A549 (cell line): ENCODE measurements at regions not wholly inside any gene's neighbourhood (a gene's known extent, or its start where the extent isn't known, plus 50 kb on each side); places are given as distances from the start of the nearest gene placed in this dataset.

Experiments used
- ATAC-seq, 2 experiments: fragments of 200-7000 bp in 1 of 2; fragments of >200 bp in 1 of 2; cut with Nextera tagmentation in 1 of 2; cut with Tn5 transposase in 1 of 2; 3 replicates each; pipeline versions ENCODE4 v1.8.0 to v1.9.1; 2018 to 2020; ENCODE audit warnings: mild to moderate bottlenecking in 1 of 2, moderate library complexity in 1 of 2
- CTCF ChIA-PET: fragments of 300-600 bp; sonication (Branson Sonifier 250); formaldehyde crosslinking; extraction: SDS; loops from one replicate; lab custom pipeline; 2021; ENCODE audit warnings: antibody characterized with exemption, inconsistent platforms; lab: Yijun Ruan, JAX
- POLR2A ChIA-PET: fragments of 350-600 bp; formaldehyde crosslinking; extraction: SDS; loops from one replicate; lab custom pipeline; 2021; ENCODE audit warnings: antibody characterized with exemption, inconsistent platforms; lab: Yijun Ruan, JAX
- DNase-seq, 2 experiments: peaks; one replicate each; pipeline versions ENCODE4 v3.0.0 to v3.0.0-alpha.2; 2011 to 2016; ENCODE audit warnings: low read depth in 1 of 2, low spot score in 1 of 2
- FAIRE-seq: peaks from 2 replicates; lab custom pipeline; 2011; peaks lifted over from hg19 to GRCh38; lab: Jason Lieb, UNC
- H3K27ac ChIP-seq, 2 experiments: fragments of >200 bp; sonication (Bioruptor Twin); formaldehyde crosslinking; 3 replicates each; pipeline ENCODE4 v1.5.1; 2016 to 2017
- H3K4me1 ChIP-seq: fragments of >200 bp; sonication (Bioruptor Twin); formaldehyde crosslinking; 3 replicates; pipeline ENCODE4 v1.6.1; 2016
- H3K4me2 ChIP-seq: fragments of >200 bp; sonication (Bioruptor Twin); formaldehyde crosslinking; 3 replicates; pipeline ENCODE4 v1.6.1; 2016
- H3K4me3 ChIP-seq: fragments of >200 bp; sonication (Bioruptor Twin); formaldehyde crosslinking; 3 replicates; pipeline ENCODE4 v1.5.1; 2016
- H3K9me3 ChIP-seq: fragments of >200 bp; sonication (Bioruptor Twin); formaldehyde crosslinking; 3 replicates; pipeline ENCODE4 v1.6.1; 2016
- CHD2 ChIP-seq: fragments of 150-350 bp; IDR thresholded peaks from 2 replicates; pipeline ENCODE4 v1.6.1; 2014; ENCODE audit warnings: low read length; ENCODE audit not compliant: partially characterized antibody
- FOSB ChIP-seq: fragments of 250-450 bp; sonication (Bioruptor Pico); IDR thresholded peaks from 2 replicates; pipeline ENCODE4 v1.5.0; 2020; ENCODE audit warnings: mild to moderate bottlenecking, moderate library complexity
- HDAC2 ChIP-seq: fragments of 200-600 bp; sonication (generic); IDR thresholded peaks from 2 replicates; pipeline ENCODE4 v1.6.1; 2016
- HEYL ChIP-seq: fragments of 250-450 bp; sonication (Bioruptor Pico); IDR thresholded peaks from 2 replicates; pipeline ENCODE4 v1.8.0; 2021; ENCODE audit warnings: mild to moderate bottlenecking, moderate library complexity
- HOXA7 ChIP-seq: fragments of 250-450 bp; sonication (Bioruptor Pico); IDR thresholded peaks from 2 replicates; pipeline ENCODE4 v1.5.0; 2020; ENCODE audit warnings: mild to moderate bottlenecking, moderate library complexity
- HOXB13 ChIP-seq: fragments of 250-450 bp; sonication (Bioruptor Pico); IDR thresholded peaks from 2 replicates; pipeline ENCODE4 v1.5.0; 2020; ENCODE audit warnings: low read depth, mild to moderate bottlenecking, moderate library complexity
- HOXB5 ChIP-seq: fragments of 250-450 bp; sonication (Bioruptor Pico); IDR thresholded peaks from 2 replicates; pipeline ENCODE4 v1.5.0; 2020; ENCODE audit warnings: mild to moderate bottlenecking, moderate library complexity
- JUNB ChIP-seq: fragments of >200 bp; sonication (Bioruptor Twin); formaldehyde crosslinking; IDR thresholded peaks from 2 replicates; pipeline ENCODE4 v1.6.1; 2016
- KDM1A ChIP-seq: fragments of 200-600 bp; sonication (generic); IDR thresholded peaks from 2 replicates; pipeline ENCODE4 v1.6.1; 2016; ENCODE audit warnings: low read depth, mild to moderate bottlenecking
- MAZ ChIP-seq: fragments of 150-350 bp; IDR thresholded peaks from 2 replicates; pipeline ENCODE4 v1.6.1; 2014; ENCODE audit warnings: antibody characterized with exemption, low read depth, low read length, borderline replicate concordance
- NR3C1 ChIP-seq: fragments of >200 bp; sonication (Bioruptor Twin); formaldehyde crosslinking; IDR thresholded peaks from 3 replicates; pipeline ENCODE4 v1.6.1; 2017
- PHF8 ChIP-seq: fragments of 200-600 bp; sonication (generic); IDR thresholded peaks from 2 replicates; pipeline ENCODE4 v1.6.1; 2016; ENCODE audit warnings: low read depth, mild to moderate bottlenecking, antibody characterized with exemption, moderate library complexity, borderline replicate concordance
- POLR2A ChIP-seq: IDR thresholded peaks from 2 replicates; pipeline ENCODE4 v1.6.1; 2012; ENCODE audit warnings: mild to moderate bottlenecking, low read length
- RAD21 ChIP-seq, 2 experiments: fragments of >200 bp in 1 of 2; sonication (Bioruptor Twin) in 1 of 2; formaldehyde crosslinking in 1 of 2; IDR thresholded peaks in 1 of 2; conservative IDR thresholded peaks in 1 of 2; 2 replicates in 1 of 2; 3 replicates in 1 of 2; pipeline ENCODE4 v1.6.1; 2012 to 2018; ENCODE audit warnings: inconsistent platforms in 1 of 2
- RARB ChIP-seq: fragments of 250-450 bp; sonication (Bioruptor Pico); IDR thresholded peaks from 2 replicates; pipeline ENCODE4 v1.8.0; 2021; ENCODE audit warnings: mild to moderate bottlenecking, moderate library complexity
- RCOR1 ChIP-seq: fragments of 150-350 bp; IDR thresholded peaks from 2 replicates; pipeline ENCODE4 v1.6.1; 2014; ENCODE audit warnings: antibody characterized with exemption, low read length, low read depth
- RFX5 ChIP-seq: fragments of 450-650 bp; IDR thresholded peaks from 2 replicates; pipeline ENCODE4 v1.7.1; 2014; ENCODE audit warnings: antibody characterized with exemption, mild to moderate bottlenecking, moderate library complexity
- SMC3 ChIP-seq: fragments of >200 bp; sonication (Bioruptor Twin); formaldehyde crosslinking; IDR thresholded peaks from 3 replicates; pipeline ENCODE4 v1.6.1; 2018; ENCODE audit warnings: inconsistent platforms
- TFCP2L1 ChIP-seq: fragments of 250-450 bp; sonication (Bioruptor Pico); IDR thresholded peaks from 2 replicates; pipeline ENCODE4 v1.5.0; 2021; ENCODE audit warnings: mild to moderate bottlenecking
- ZNF302 ChIP-seq: fragments of 250-450 bp; sonication (Bioruptor Pico); IDR thresholded peaks from 2 replicates; pipeline ENCODE4 v1.9.0; 2021; ENCODE audit warnings: inconsistent platforms, mild to moderate bottlenecking, moderate library complexity
- WGBS: methylation state at CpG from one replicate; pipeline ENCODE4 v1.1.6; 2017; ENCODE audit errors: missing lambda C conversion rate; 5-methylcytosine and 5-hydroxymethylcytosine counted together
- TF ChIP-seq, protein P1 (sequence below): IDR thresholded peaks from 2 replicates; pipeline ENCODE4 v1.6.1; 2012
- TF ChIP-seq, protein P2 (sequence below): fragments of >200 bp; sonication (Bioruptor Twin); formaldehyde crosslinking; IDR thresholded peaks from 3 replicates; pipeline ENCODE4 v1.5.1; 2016
- TF ChIP-seq, protein P3 (sequence below): fragments of >200 bp; sonication (Bioruptor Twin); formaldehyde crosslinking; IDR thresholded peaks from 3 replicates; pipeline ENCODE4 v1.6.1; 2016
- TF ChIP-seq, protein P4 (sequence below): fragments of 250-450 bp; sonication (Bioruptor Pico); IDR thresholded peaks from 2 replicates; pipeline ENCODE4 v1.5.0; 2021; ENCODE audit warnings: mild to moderate bottlenecking, moderate library complexity, borderline replicate concordance

DNA sequence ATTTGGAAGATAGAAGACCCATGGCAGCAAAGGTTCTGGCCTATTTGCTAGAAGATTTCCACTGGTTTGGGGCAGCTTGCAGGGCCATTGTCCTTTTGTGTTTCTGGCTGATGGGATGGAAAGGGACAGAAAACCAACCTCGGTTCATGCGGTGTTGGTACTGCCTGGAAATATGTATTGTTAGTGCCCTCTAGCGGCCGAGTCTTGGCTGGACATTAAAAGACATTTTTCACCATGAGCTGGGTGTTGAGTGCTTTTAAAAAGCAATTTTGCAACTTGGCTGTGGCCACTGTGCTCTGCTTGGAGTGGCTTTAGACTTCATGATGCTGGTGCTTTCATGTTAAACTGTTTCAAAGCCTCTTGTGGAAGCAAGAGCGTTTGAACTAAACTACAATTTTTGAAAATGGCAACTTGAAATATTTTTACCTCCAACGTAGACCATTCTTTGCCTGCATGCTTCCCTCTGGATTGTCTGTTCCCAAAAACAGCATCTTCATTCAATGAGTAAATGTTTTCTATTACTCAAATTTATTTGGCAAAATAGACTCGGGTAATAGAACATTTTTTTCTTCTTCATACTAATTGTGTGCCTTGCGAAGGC is 102.7 kb upstream of the TBX5 start:
- H3K4me1 ChIP-seq = no peaks in the 10 kb centered on the region
- POLR2A ChIA-PET = interaction anchor here (0.6 kb wide), 1 partner anchor 530 kb away, joined by 3 read pairs; no protein-coding TSS in a partner anchor
- H3K4me2 ChIP-seq = no peak overlapping the region
- H3K9me3 ChIP-seq = no peaks in the 10 kb centered on the region; the same call in 2 of the 3 replicates
- H3K27ac ChIP-seq = no peak overlapping the region
- peak; percentile 73 to 89 for ATAC-seq
- TF ChIP-seq CHD2 (no peak), SMC3 (peak; percentile 68), RAD21 (conservative IDR thresholded peaks at IDR 0.05 in 1 of 2, IDR thresholded peaks at IDR 0.05 in 1 of 2) (peak; percentile 72 to 84), POLR2A (no peak), HOXB5 (no peak)
- TF ChIP-seq, protein P1, sequence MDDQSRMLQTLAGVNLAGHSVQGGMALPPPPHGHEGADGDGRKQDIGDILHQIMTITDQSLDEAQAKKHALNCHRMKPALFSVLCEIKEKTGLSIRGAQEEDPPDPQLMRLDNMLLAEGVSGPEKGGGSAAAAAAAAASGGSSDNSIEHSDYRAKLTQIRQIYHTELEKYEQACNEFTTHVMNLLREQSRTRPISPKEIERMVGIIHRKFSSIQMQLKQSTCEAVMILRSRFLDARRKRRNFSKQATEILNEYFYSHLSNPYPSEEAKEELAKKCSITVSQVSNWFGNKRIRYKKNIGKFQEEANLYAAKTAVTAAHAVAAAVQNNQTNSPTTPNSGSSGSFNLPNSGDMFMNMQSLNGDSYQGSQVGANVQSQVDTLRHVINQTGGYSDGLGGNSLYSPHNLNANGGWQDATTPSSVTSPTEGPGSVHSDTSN = no peak
- TF ChIP-seq, protein P2, sequence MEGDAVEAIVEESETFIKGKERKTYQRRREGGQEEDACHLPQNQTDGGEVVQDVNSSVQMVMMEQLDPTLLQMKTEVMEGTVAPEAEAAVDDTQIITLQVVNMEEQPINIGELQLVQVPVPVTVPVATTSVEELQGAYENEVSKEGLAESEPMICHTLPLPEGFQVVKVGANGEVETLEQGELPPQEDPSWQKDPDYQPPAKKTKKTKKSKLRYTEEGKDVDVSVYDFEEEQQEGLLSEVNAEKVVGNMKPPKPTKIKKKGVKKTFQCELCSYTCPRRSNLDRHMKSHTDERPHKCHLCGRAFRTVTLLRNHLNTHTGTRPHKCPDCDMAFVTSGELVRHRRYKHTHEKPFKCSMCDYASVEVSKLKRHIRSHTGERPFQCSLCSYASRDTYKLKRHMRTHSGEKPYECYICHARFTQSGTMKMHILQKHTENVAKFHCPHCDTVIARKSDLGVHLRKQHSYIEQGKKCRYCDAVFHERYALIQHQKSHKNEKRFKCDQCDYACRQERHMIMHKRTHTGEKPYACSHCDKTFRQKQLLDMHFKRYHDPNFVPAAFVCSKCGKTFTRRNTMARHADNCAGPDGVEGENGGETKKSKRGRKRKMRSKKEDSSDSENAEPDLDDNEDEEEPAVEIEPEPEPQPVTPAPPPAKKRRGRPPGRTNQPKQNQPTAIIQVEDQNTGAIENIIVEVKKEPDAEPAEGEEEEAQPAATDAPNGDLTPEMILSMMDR = peak; percentile 71
- no peak overlapping the region for H3K4me3 ChIP-seq
- CTCF ChIA-PET = interaction anchor here (0.6 to 2.8 kb wide), 38 partner anchors 9 to 1352 kb away, joined by 3 to 19 read pairs (median 3); no protein-coding TSS in a partner anchor
- DNase-seq = peak; percentile 76 to 80
- FAIRE-seq = no peak
- 25% methylated on average over 8 of the region's 8 CpGs for WGBS

DNA sequence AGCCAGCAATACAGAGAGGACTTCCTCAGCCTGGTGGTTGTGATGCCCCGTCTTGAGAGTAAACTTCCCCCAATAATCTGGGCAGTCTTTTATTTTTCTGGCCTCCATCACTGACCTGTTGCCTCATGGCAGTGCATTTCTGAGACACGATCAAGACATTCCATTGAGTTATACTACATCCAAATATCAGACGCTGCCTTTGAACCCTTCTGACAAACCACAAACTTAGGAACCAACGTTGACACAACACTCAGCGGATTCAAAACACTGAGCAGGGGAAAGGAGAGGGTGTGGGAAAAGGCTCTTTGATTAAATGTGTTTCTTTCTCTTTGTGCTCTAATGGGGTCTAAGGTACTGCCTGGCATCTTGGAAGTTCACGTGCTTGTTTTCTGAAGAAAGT is 100.7 kb upstream of the TBX5 start:
- WGBS = 4% methylated on average over 6 of the region's 6 CpGs
- H3K27ac ChIP-seq = no peak overlapping the region
- H3K4me1 ChIP-seq = no peaks in the 10 kb centered on the region
- TF ChIP-seq PHF8 (no peak), RCOR1 (no peak), HDAC2 (no peak), RARB (CRISPR knock-in tag) (no peak), JUNB (no peak), KDM1A (no peak), TFCP2L1 (CRISPR knock-in tag) (no peak), FOSB (CRISPR knock-in tag) (no peak), RAD21 (conservative IDR thresholded peaks at IDR 0.05 in 1 of 2, IDR thresholded peaks at IDR 0.05 in 1 of 2) (no peak)
- TF ChIP-seq, protein P3, sequence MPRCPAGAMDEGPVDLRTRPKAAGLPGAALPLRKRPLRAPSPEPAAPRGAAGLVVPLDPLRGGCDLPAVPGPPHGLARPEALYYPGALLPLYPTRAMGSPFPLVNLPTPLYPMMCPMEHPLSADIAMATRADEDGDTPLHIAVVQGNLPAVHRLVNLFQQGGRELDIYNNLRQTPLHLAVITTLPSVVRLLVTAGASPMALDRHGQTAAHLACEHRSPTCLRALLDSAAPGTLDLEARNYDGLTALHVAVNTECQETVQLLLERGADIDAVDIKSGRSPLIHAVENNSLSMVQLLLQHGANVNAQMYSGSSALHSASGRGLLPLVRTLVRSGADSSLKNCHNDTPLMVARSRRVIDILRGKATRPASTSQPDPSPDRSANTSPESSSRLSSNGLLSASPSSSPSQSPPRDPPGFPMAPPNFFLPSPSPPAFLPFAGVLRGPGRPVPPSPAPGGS = no peak
- no peak overlapping the region for H3K4me2 ChIP-seq
- H3K4me3 ChIP-seq = no peak overlapping the region
- POLR2A ChIA-PET = no interaction called here
- ATAC-seq = no peak
- FAIRE-seq = no peak
- CTCF ChIA-PET = interaction anchor here (1.0 kb wide), 1 partner anchor 1090 kb away, joined by 3 read pairs; no protein-coding TSS in a partner anchor
- no peaks in the 10 kb centered on the region; the same call in 2 of the 3 replicates for H3K9me3 ChIP-seq
- DNase-seq = no peak

DNA sequence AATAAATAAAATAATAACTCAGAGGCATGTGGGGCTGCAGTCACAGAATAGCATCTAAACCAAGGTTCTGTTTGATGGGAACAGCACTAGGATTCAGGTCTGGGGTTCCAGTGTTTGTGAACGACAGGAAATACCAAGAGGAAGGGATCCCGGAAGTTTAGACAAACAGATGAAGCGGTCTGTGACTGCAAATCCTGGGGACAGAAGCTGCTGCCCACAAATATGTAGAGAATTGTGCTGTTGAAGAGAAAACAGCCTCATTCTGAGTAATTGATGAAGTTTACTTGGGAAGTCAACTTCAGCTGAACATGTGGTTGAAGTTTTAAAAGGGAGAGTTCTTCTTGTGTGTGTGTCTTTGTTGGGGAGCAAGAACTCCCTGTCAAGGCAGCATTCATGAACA is 98.4 kb upstream of the TBX5 start:
- WGBS = 9% methylated on average over 3 of the region's 3 CpGs
- no peak for DNase-seq
- no peak overlapping the region for H3K27ac ChIP-seq
- no peaks in the 10 kb centered on the region; the same call in 2 of the 3 replicates for H3K9me3 ChIP-seq
- ATAC-seq = no peak
- no peak overlapping the region for H3K4me3 ChIP-seq
- ChIA-PET CTCF (no interaction called here), POLR2A (no interaction called here)
- TF ChIP-seq, protein P1 = no peak
- no peak for TF ChIP-seq HEYL
- no peak for TF ChIP-seq ZNF302 (CRISPR knock-in tag)
- TF ChIP-seq TFCP2L1 (CRISPR knock-in tag) = no peak
- TF ChIP-seq HOXA7 (CRISPR knock-in tag) = no peak
- no peak for TF ChIP-seq MAZ
- TF ChIP-seq RFX5 = no peak
- TF ChIP-seq, protein P3 = no peak
- TF ChIP-seq, protein P4, sequence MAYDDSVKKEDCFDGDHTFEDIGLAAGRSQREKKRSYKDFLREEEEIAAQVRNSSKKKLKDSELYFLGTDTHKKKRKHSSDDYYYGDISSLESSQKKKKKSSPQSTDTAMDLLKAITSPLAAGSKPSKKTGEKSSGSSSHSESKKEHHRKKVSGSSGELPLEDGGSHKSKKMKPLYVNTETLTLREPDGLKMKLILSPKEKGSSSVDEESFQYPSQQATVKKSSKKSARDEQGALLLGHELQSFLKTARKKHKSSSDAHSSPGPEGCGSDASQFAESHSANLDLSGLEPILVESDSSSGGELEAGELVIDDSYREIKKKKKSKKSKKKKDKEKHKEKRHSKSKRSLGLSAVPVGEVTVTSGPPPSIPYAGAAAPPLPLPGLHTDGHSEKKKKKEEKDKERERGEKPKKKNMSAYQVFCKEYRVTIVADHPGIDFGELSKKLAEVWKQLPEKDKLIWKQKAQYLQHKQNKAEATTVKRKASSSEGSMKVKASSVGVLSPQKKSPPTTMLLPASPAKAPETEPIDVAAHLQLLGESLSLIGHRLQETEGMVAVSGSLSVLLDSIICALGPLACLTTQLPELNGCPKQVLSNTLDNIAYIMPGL (CRISPR knock-in tag) = no peak
- no peak for TF ChIP-seq NR3C1
- TF ChIP-seq FOSB (CRISPR knock-in tag) = no peak
- TF ChIP-seq RAD21 (conservative IDR thresholded peaks at IDR 0.05 in 1 of 2, IDR thresholded peaks at IDR 0.05 in 1 of 2) = no peak
- TF ChIP-seq HOXB13 (CRISPR knock-in tag) = no peak
- TF ChIP-seq POLR2A = no peak
- no peak for FAIRE-seq
- no peaks in the 10 kb centered on the region for H3K4me1 ChIP-seq
- H3K4me2 ChIP-seq = no peak overlapping the region
